Endodermal cell (in vitro differentiated cells): ENCODE measurements at regions not wholly inside any gene's neighbourhood (a gene's known extent, or its start where the extent isn't known, plus 50 kb on each side); places are given as distances from the start of the nearest gene placed in this dataset.

Experiments used
- DNase-seq: peaks from one replicate; pipeline ENCODE4 v3.0.0-alpha.2; 2017
- H3K27ac ChIP-seq: 2 replicates; pipeline ENCODE4 v1.5.1; 2013; ENCODE audit warnings: mild to moderate bottlenecking, low read depth, low read length, moderate library complexity
- H3K27me3 ChIP-seq: 2 replicates; pipeline ENCODE4 v1.6.1; 2013; ENCODE audit warnings: mild to moderate bottlenecking, low read length, moderate library complexity; ENCODE audit not compliant: insufficient read depth, control insufficient read depth, poor library complexity, severe bottlenecking
- H3K36me3 ChIP-seq: 2 replicates; pipeline ENCODE4 v1.7.0; 2013; ENCODE audit warnings: mild to moderate bottlenecking, low read length, moderate library complexity; ENCODE audit not compliant: control insufficient read depth, insufficient read depth
- H3K4me1 ChIP-seq: one replicate; pipeline ENCODE4 v1.7.0; 2013; ENCODE audit warnings: low read length; ENCODE audit not compliant: control insufficient read depth, insufficient read depth
- H3K4me3 ChIP-seq: 2 replicates; pipeline ENCODE4 v1.5.1; 2013; ENCODE audit warnings: mild to moderate bottlenecking, low read length, moderate library complexity
- H3K9ac ChIP-seq: 2 replicates; pipeline ENCODE4 v1.6.1; 2013; ENCODE audit warnings: mild to moderate bottlenecking, low read length, moderate library complexity; ENCODE audit not compliant: poor library complexity, severe bottlenecking; ENCODE audit errors: extremely low read depth
- H3K9me3 ChIP-seq: 2 replicates; pipeline ENCODE4 v1.6.1; 2013; ENCODE audit warnings: mild to moderate bottlenecking, low read length, moderate library complexity; ENCODE audit not compliant: control insufficient read depth
- H3K27ac Mint-ChIP-seq: 2 replicates; pipeline ENCODE4 v1.8.0; 2020; ENCODE audit warnings: mixed read lengths
- H3K27me3 Mint-ChIP-seq: 2 replicates; pipeline ENCODE4 v1.8.0; 2021; ENCODE audit warnings: mild to moderate bottlenecking, mixed read lengths; ENCODE audit not compliant: insufficient read depth
- H3K36me3 Mint-ChIP-seq: 2 replicates; pipeline ENCODE4 v1.8.0; 2020; ENCODE audit warnings: low read depth, mixed read lengths
- H3K4me1 Mint-ChIP-seq: 2 replicates; pipeline ENCODE4 v1.8.0; 2020; ENCODE audit warnings: mixed read lengths
- H3K4me3 Mint-ChIP-seq: 2 replicates; pipeline ENCODE4 v1.8.0; 2020; ENCODE audit warnings: mild to moderate bottlenecking, moderate library complexity, mixed read lengths
- H3K9me3 Mint-ChIP-seq: 2 replicates; pipeline ENCODE4 v1.8.0; 2020; ENCODE audit warnings: mild to moderate bottlenecking, mixed read lengths
- CTCF ChIP-seq: fragments of 200-600 bp; sonication (generic); conservative IDR thresholded peaks from 2 replicates; pipeline ENCODE4 v1.5.0; 2021; ENCODE audit warnings: antibody characterized with exemption, mild to moderate bottlenecking
- WGBS, 2 experiments: methylation state at CpG; one replicate each; pipeline versions ENCODE4 v1.1.5 to v1.1.7; 2013; ENCODE audit warnings: missing lambda C conversion rate in 2 of 2, mixed read lengths in 1 of 2; ENCODE audit not compliant: insufficient coverage in 1 of 2, insufficient read length in 1 of 2; 5-methylcytosine and 5-hydroxymethylcytosine counted together

- Mint-ChIP-seq H3K36me3 (no peaks in the 10 kb centered on the region), H3K4me3 (no peak overlapping the region), H3K9me3 (peaks cover 15% of the 10 kb centered on the region), H3K4me1 (peaks cover 38% of the 10 kb centered on the region), H3K27me3 (peaks cover 9% of the 10 kb centered on the region), H3K27ac (no peak overlapping the region)
- Histone ChIP-seq H3K27me3 (no peaks in the 10 kb centered on the region), H3K4me3 (no peak overlapping the region), H3K4me1 (peaks cover 27% of the 10 kb centered on the region), H3K9me3 (peaks cover 23% of the 10 kb centered on the region), H3K9ac (no peak overlapping the region), H3K27ac (no peak overlapping the region), H3K36me3 (no peaks in the 10 kb centered on the region)
- DNase-seq: no peak
- TF ChIP-seq CTCF: no peak
- WGBS, 2 experiments: 83 to 93% methylated on average over 3 of the region's 3 CpGs
Observed at GRCh38 chr18:10367836-10368235, 86.6 kb upstream of the APCDD1 start.

GRCh38 chr18:10368456-10369453, 85.7 kb upstream of the APCDD1 start:
- Mint-ChIP-seq H3K4me3 (no peak overlapping the region), H3K9me3 (peaks cover 10% of the 10 kb centered on the region), H3K36me3 (no peaks in the 10 kb centered on the region), H3K4me1 (peaks cover 40% of the 10 kb centered on the region), H3K27me3 (peaks cover 9% of the 10 kb centered on the region), H3K27ac (no peak overlapping the region)
- no peak for TF ChIP-seq CTCF
- Histone ChIP-seq H3K4me3 (no peak overlapping the region), H3K27me3 (no peaks in the 10 kb centered on the region), H3K4me1 (peaks cover 27% of the 10 kb centered on the region), H3K9me3 (peaks cover 15% of the 10 kb centered on the region), H3K36me3 (no peaks in the 10 kb centered on the region), H3K27ac (no peak overlapping the region), H3K9ac (no peak overlapping the region)
- DNase-seq: no peak
- WGBS, 2 experiments: 75 to 81% methylated on average over 6 to 7 of the region's 8 CpGs

GRCh38 chr18:10370716-10371115, 83.7 kb upstream of the APCDD1 start:
- no peaks in the 10 kb centered on the region for H3K36me3 Mint-ChIP-seq

More at GRCh38 chr18:10370716-10371115, 83.7 kb upstream of the APCDD1 start:
- WGBS, 2 experiments: 81 to 86% methylated on average over 7 of the region's 7 CpGs
- DNase-seq: no peak
- no peak for TF ChIP-seq CTCF
- Histone ChIP-seq H3K9me3 (no peaks in the 10 kb centered on the region), H3K9ac (no peak overlapping the region), H3K4me1 (peaks cover 27% of the 10 kb centered on the region), H3K27ac (no peak overlapping the region), H3K36me3 (no peaks in the 10 kb centered on the region), H3K27me3 (no peaks in the 10 kb centered on the region), H3K4me3 (no peak overlapping the region)
- H3K27me3 Mint-ChIP-seq: peaks cover 19% of the 10 kb centered on the region
- no peak overlapping the region for H3K4me3 Mint-ChIP-seq
- H3K4me1 Mint-ChIP-seq: peaks cover 40% of the 10 kb centered on the region
- no peak overlapping the region for H3K27ac Mint-ChIP-seq
- no peaks in the 10 kb centered on the region for H3K9me3 Mint-ChIP-seq
